Left lung (tissue), 4 donors: ENCODE measurements at regions not wholly inside any gene's neighbourhood (a gene's known extent, or its start where the extent isn't known, plus 50 kb on each side); places are given as distances from the start of the nearest gene placed in this dataset.

Source experiments
- ATAC-seq: fragments of 200-7000 bp; cut with Tn5 transposase; one replicate; pipeline ENCODE4 v1.9.1; 2020; ENCODE audit warnings: moderate library complexity
- DNase-seq, 4 donors: peaks; one replicate each; pipeline ENCODE4 v3.0.0-alpha.2; 2013 to 2020
- H3K27ac ChIP-seq, 2 donors: fragments of 200-600 bp; sonication (generic) in 1 of 2; one replicate each; pipeline versions ENCODE4 v1.5.0 to v1.8.0; 2020 to 2021
- H3K27me3 ChIP-seq, 2 donors: fragments of 200-600 bp; sonication (generic) in 1 of 2; one replicate each; pipeline versions ENCODE4 v1.5.0 to v1.8.0; 2020 to 2021
- H3K36me3 ChIP-seq, 2 donors: fragments of 200-600 bp; sonication (generic) in 1 of 2; one replicate each; pipeline versions ENCODE4 v1.5.0 to v1.8.0; 2020 to 2021
- H3K4me1 ChIP-seq, 2 donors: fragments of 200-600 bp; one replicate each; pipeline ENCODE4 v1.8.0; 2021
- H3K4me3 ChIP-seq, 2 donors: fragments of 200-600 bp; sonication (generic) in 1 of 2; one replicate each; pipeline versions ENCODE4 v1.5.0 to v1.8.0; 2020 to 2021; ENCODE audit warnings: mild to moderate bottlenecking in 1 of 2
- H3K9me3 ChIP-seq, 2 donors: fragments of 200-600 bp; sonication (generic) in 1 of 2; one replicate each; pipeline versions ENCODE4 v1.5.0 to v1.8.0; 2020 to 2021
- CTCF ChIP-seq, 2 donors: fragments of 200-600 bp; sonication (generic) in 1 of 2; IDR thresholded peaks; one replicate each; pipeline versions ENCODE4 v1.5.0 to v1.8.0; 2021; ENCODE audit warnings: antibody characterized with exemption in 2 of 2
- intact Hi-C, 2 donors: fragments of 100-400 bp; cut with DNase I; formaldehyde crosslinking; loops; one replicate each; pipeline versions ENCODE4 v1.11.2 to v1.14.2; 2022
- donor health status: DM: no; HTN: yes; CAD: no.
- donor health status: DM: no; HTN: no; CAD: no.

- Histone ChIP-seq H3K4me1 (peaks cover 0 to 3% of the 10 kb centered on the region in 2 donors), H3K4me3 (no peak overlapping the region), H3K36me3 (no peaks in the 10 kb centered on the region), H3K9me3 (no peaks in the 10 kb centered on the region), H3K27me3 (no peaks in the 10 kb centered on the region), H3K27ac (peak overlapping the region in 1 of 2 donors; percentile 54)
- DNase-seq (no peak), ATAC-seq (peak; percentile 62)
- no peak for TF ChIP-seq CTCF (IDR thresholded peaks at IDR 0.05)
- intact Hi-C loops, result no loop called here
These were observed 78.0 kb upstream of the TNFSF18 start for GRCh38 chr1:173128742-173129141.

- Histone ChIP-seq H3K27me3 (no peaks in the 10 kb centered on the region), H3K27ac (peak overlapping the region in 1 of 2 donors; percentile 54), H3K4me3 (no peak overlapping the region), H3K4me1 (peaks cover 3 to 12% of the 10 kb centered on the region in 2 donors), H3K9me3 (no peaks in the 10 kb centered on the region), H3K36me3 (no peaks in the 10 kb centered on the region)
- no peak for DNase-seq
- intact Hi-C loops, result no loop called here
- ATAC-seq, result peak; percentile 66
- no peak for TF ChIP-seq CTCF (IDR thresholded peaks at IDR 0.05)
These were observed 76.9 kb upstream of the TNFSF18 start for GRCh38 chr1:173127369-173128307.

GRCh38 chr1:173126421-173126820 is 75.7 kb upstream of the TNFSF18 start:
- no peak overlapping the region for H3K27ac ChIP-seq
- no peaks in the 10 kb centered on the region for H3K27me3 ChIP-seq
- no peak for TF ChIP-seq CTCF (IDR thresholded peaks at IDR 0.05)
- H3K9me3 ChIP-seq, result no peaks in the 10 kb centered on the region
- DNase-seq (no peak), ATAC-seq (no peak)
- no peak overlapping the region for H3K4me3 ChIP-seq
- intact Hi-C loops, result no loop called here
- no peaks in the 10 kb centered on the region for H3K36me3 ChIP-seq
- peaks cover 13 to 23% of the 10 kb centered on the region in 2 donors for H3K4me1 ChIP-seq

- peak in 1 of 2 donors; percentile 11 for TF ChIP-seq CTCF (IDR thresholded peaks at IDR 0.05)
- Histone ChIP-seq H3K36me3 (no peaks in the 10 kb centered on the region), H3K27ac (peak overlapping the region; percentile 88 to 89), H3K9me3 (no peaks in the 10 kb centered on the region), H3K4me1 (peaks cover 13 to 23% of the 10 kb centered on the region in 2 donors), H3K4me3 (peak overlapping the region in 1 of 2 donors; percentile 19), H3K27me3 (no peaks in the 10 kb centered on the region)
- intact Hi-C loops, result no loop called here
- ATAC-seq (peak; percentile 85), DNase-seq (peak; percentile 77 to 92 (median 86))
These were observed 72.5 kb upstream of the TNFSF18 start for GRCh38 chr1:173122958-173123852.
